ENCODE measurements at regions not wholly inside any gene's neighbourhood (a gene's known extent, or its start where the extent isn't known, plus 50 kb on each side); places are given as distances from the start of the nearest gene placed in this dataset.

DNA sequence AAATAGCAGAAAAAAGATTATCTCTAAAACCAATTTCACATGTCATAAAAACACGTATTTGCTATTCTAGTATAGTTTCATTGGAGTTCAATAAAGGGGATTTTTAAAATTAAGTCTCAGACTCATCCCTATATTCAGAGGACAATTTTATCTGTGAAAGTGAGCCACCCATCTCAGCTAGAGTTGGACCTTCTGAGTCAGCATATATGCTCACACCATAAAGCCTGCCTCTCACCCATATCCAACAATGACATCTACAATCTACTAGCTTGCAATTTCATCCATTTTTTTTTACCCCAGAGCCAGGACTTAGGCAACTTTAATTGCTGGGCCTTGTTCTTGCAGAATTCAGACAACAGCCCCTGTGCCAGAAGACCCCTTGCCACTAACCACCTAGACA lies 165.3 kb upstream of the DYNLRB2 start:
- Histone ChIP-seq H3K4me3 (ENCODE audit: low read depth, low read length) (no peak overlapping the region), H3K4me2 (ENCODE audit: low read length) (no peak overlapping the region), H3K9ac (ENCODE audit: low read length) (no peak overlapping the region), H3K79me2 (ENCODE audit: control insufficient read depth, insufficient read depth, low read length, poor library complexity) (no peaks in the 10 kb centered on the region), H3K79me1 (ENCODE audit: low read length) (no peaks in the 10 kb centered on the region), H2BK5ac (ENCODE audit: low read depth, low read length, poor library complexity) (no peak overlapping the region), H3K36me3 (ENCODE audit: control insufficient read depth in 1 of 2, insufficient read depth in 2 of 2, low read length in 2 of 2) (no peaks in the 10 kb centered on the region), H3K4me1 (ENCODE audit: control insufficient read depth in 1 of 2, insufficient read depth in 2 of 2, low read length in 2 of 2) (no peaks in the 10 kb centered on the region), H3K27me3 (ENCODE audit: insufficient read depth, low read length) (no peaks in the 10 kb centered on the region), H3K4ac (ENCODE audit: low read depth, low read length) (no peak overlapping the region), H3K14ac (ENCODE audit: low read length) (no peak overlapping the region), H3K27ac (ENCODE audit: low read depth, low read length) (no peak overlapping the region), H4K91ac (ENCODE audit: low read depth, low read length) (no peak overlapping the region), H2AK5ac (ENCODE audit: low read length) (no peak overlapping the region), H3K9me3 (ENCODE audit: insufficient read depth, low read depth, low read length) (no peaks in the 10 kb centered on the region), H2AFZ (ENCODE audit: insufficient read depth, low read length, poor library complexity) (no peak overlapping the region), H3K18ac (ENCODE audit: low read length) (no peak overlapping the region), H2BK120ac (ENCODE audit: insufficient read depth, low read length, poor library complexity) (no peak overlapping the region), H4K8ac (ENCODE audit: low read depth, low read length) (no peak overlapping the region), H4K12ac (ENCODE audit: low read depth, low read length) (no peak overlapping the region), H2BK12ac (ENCODE audit: low read length) (no peak overlapping the region), H3K23ac (ENCODE audit: low read length) (no peak overlapping the region)
- no CpG with 5 or more reads among the region's 1 CpG for WGBS (ENCODE audit: extremely low coverage, insufficient coverage, insufficient read length)
- no peak for DNase-seq

DNA sequence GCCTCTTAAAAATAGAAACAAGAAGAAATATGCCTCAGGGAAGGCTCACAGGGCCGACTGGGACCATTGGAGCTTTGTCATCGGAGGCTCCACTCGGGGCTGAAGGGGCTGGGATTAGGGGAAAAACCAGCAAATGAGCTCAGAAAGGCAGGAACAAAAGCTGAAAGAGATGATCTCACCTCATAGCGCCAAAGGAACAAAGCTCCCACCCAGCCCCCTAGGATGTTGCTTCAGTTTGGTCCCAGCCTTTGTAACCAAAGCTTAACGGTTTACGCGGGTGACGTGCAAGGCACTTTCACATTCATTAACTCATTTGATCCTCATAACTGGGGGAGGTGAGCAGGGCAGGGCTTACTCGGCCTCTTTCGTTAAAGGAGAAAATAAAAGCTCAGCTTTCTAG lies 168.5 kb upstream of the DYNLRB2 start:
- no peaks in the 10 kb centered on the region for H3K79me1 ChIP-seq (ENCODE audit: low read length)
- H3K18ac ChIP-seq (ENCODE audit: low read length), result no peak overlapping the region
- no peaks in the 10 kb centered on the region for H3K9me3 ChIP-seq (ENCODE audit: insufficient read depth, low read depth, low read length)
- H4K91ac ChIP-seq (ENCODE audit: low read depth, low read length), result no peak overlapping the region
- no peak overlapping the region for H3K9ac ChIP-seq (ENCODE audit: low read length)
- no peaks in the 10 kb centered on the region for H3K36me3 ChIP-seq (ENCODE audit: control insufficient read depth in 1 of 2, insufficient read depth in 2 of 2, low read length in 2 of 2)
- H2AFZ ChIP-seq (ENCODE audit: insufficient read depth, low read length, poor library complexity), result no peak overlapping the region
- no peak overlapping the region for H3K4ac ChIP-seq (ENCODE audit: low read depth, low read length)
- H3K23ac ChIP-seq (ENCODE audit: low read length), result no peak overlapping the region
- H3K4me3 ChIP-seq (ENCODE audit: low read depth, low read length), result no peak overlapping the region
- H4K8ac ChIP-seq (ENCODE audit: low read depth, low read length), result no peak overlapping the region
- no peak overlapping the region for H4K12ac ChIP-seq (ENCODE audit: low read depth, low read length)
- WGBS (ENCODE audit: extremely low coverage, insufficient coverage, insufficient read length), result no CpG with 5 or more reads among the region's 10 CpGs
- H3K14ac ChIP-seq (ENCODE audit: low read length), result no peak overlapping the region
- H3K4me1 ChIP-seq (ENCODE audit: control insufficient read depth in 1 of 2, insufficient read depth in 2 of 2, low read length in 2 of 2), result no peaks in the 10 kb centered on the region
- H3K4me2 ChIP-seq (ENCODE audit: low read length), result no peak overlapping the region
- H2BK120ac ChIP-seq (ENCODE audit: insufficient read depth, low read length, poor library complexity), result no peak overlapping the region
- no peaks in the 10 kb centered on the region for H3K79me2 ChIP-seq (ENCODE audit: control insufficient read depth, insufficient read depth, low read length, poor library complexity)
- DNase-seq, result no peak
- H2AK5ac ChIP-seq (ENCODE audit: low read length), result no peak overlapping the region
- no peak overlapping the region for H3K27ac ChIP-seq (ENCODE audit: low read depth, low read length)
- no peaks in the 10 kb centered on the region for H3K27me3 ChIP-seq (ENCODE audit: insufficient read depth, low read length)
- no peak overlapping the region for H2BK5ac ChIP-seq (ENCODE audit: low read depth, low read length, poor library complexity)
- no peak overlapping the region for H2BK12ac ChIP-seq (ENCODE audit: low read length)

DNA sequence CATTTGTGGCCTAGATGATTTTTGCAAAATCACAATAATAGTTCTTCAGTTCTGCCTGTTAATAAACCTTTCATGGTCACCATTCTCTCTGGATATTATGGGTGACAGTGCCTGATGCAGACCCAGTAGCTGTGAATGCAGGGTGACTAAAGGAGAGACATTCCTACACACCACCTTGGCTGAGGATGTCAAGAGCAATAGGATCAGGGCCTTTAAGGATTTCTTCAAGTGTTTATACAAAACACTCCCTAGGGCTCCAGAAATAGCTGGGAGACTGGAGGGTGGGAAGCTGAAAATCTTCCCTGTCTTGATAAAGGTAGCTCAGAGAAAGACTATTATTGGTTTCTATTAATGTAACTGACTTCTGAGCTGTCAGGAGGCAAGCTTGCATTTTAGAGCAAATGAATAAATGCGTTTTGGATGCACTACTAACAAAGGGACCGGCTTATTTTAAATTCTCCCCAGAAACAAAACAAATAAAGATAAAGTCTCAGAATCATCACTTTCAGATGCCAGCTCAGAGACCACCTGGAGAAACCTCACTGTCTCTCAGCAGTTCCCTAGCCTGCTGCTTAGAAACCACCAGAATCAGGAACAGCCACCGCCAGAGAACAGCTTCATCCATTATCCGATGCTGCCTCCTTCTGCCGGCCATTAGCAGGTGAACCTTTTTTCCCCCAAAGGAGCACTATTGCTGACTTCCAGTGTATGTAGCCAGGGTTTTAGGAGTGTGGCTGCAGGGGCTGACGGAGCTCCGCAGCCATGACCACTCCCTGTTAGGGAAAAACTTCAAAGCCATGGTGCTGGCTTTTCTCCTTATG lies 171.4 kb upstream of the DYNLRB2 start:
- no peaks in the 10 kb centered on the region for H3K9me3 ChIP-seq (ENCODE audit: insufficient read depth, low read depth, low read length)

DNA sequence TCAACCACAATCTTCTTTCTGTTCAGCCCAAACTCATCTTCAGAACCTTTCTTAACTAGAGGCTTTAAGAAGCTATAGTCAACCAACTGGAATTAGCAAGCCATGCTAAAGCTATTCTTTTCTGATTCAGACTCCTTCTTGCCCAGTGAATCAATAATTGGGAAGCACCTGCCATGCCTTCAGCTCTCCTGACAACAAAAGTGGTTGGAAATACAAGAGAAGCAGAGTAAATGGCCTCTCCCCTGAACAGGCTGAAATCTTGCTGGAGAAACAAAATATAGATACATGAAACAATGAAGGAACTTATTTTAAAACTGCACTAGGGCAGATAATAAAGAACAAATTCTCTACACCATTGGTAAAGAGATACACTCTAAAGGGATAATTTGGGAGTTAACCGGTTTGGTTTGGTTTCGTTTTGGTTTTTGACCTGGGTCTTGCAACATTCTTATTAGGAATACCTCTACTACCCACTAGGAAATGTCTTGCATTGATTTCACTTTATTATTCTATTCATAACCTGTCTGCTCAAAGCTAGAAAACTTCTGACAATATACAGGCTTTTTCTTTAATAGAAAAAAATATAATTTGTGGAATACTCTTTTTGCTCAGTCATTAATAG lies 173.6 kb upstream of the DYNLRB2 start:
- H2AK5ac ChIP-seq (ENCODE audit: low read length), result no peak overlapping the region
- H3K18ac ChIP-seq (ENCODE audit: low read length), result no peak overlapping the region
- no peak overlapping the region for H3K4ac ChIP-seq (ENCODE audit: low read depth, low read length)
- no peak overlapping the region for H2BK5ac ChIP-seq (ENCODE audit: low read depth, low read length, poor library complexity)
- no peak overlapping the region for H3K4me3 ChIP-seq (ENCODE audit: low read depth, low read length)
- H3K36me3 ChIP-seq (ENCODE audit: control insufficient read depth in 1 of 2, insufficient read depth in 2 of 2, low read length in 2 of 2), result no peaks in the 10 kb centered on the region
- H2BK12ac ChIP-seq (ENCODE audit: low read length), result no peak overlapping the region
- no peaks in the 10 kb centered on the region for H3K4me1 ChIP-seq (ENCODE audit: control insufficient read depth in 1 of 2, insufficient read depth in 2 of 2, low read length in 2 of 2)
- H3K79me1 ChIP-seq (ENCODE audit: low read length), result no peaks in the 10 kb centered on the region
- no peaks in the 10 kb centered on the region for H3K79me2 ChIP-seq (ENCODE audit: control insufficient read depth, insufficient read depth, low read length, poor library complexity)
- no peak overlapping the region for H4K12ac ChIP-seq (ENCODE audit: low read depth, low read length)
- no peak overlapping the region for H2BK120ac ChIP-seq (ENCODE audit: insufficient read depth, low read length, poor library complexity)
- no peak overlapping the region for H3K9ac ChIP-seq (ENCODE audit: low read length)
- H3K4me2 ChIP-seq (ENCODE audit: low read length), result no peak overlapping the region
- WGBS (ENCODE audit: extremely low coverage, insufficient coverage, insufficient read length), result no CpG with 5 or more reads among the region's 2 CpGs
- no peaks in the 10 kb centered on the region for H3K9me3 ChIP-seq (ENCODE audit: insufficient read depth, low read depth, low read length)
- H3K23ac ChIP-seq (ENCODE audit: low read length), result no peak overlapping the region
- H4K91ac ChIP-seq (ENCODE audit: low read depth, low read length), result no peak overlapping the region
- no peak for DNase-seq
- H4K8ac ChIP-seq (ENCODE audit: low read depth, low read length), result no peak overlapping the region
- H3K27ac ChIP-seq (ENCODE audit: low read depth, low read length), result no peak overlapping the region
- no peak overlapping the region for H3K14ac ChIP-seq (ENCODE audit: low read length)
- no peaks in the 10 kb centered on the region for H3K27me3 ChIP-seq (ENCODE audit: insufficient read depth, low read length)
- H2AFZ ChIP-seq (ENCODE audit: insufficient read depth, low read length, poor library complexity), result no peak overlapping the region

More for the DNA sequence above, 171.4 kb upstream of the DYNLRB2 start:
- Histone ChIP-seq H3K18ac (ENCODE audit: low read length) (no peak overlapping the region), H3K4ac (ENCODE audit: low read depth, low read length) (no peak overlapping the region), H2AFZ (ENCODE audit: insufficient read depth, low read length, poor library complexity) (no peak overlapping the region), H4K12ac (ENCODE audit: low read depth, low read length) (no peak overlapping the region), H3K4me1 (ENCODE audit: control insufficient read depth in 1 of 2, insufficient read depth in 2 of 2, low read length in 2 of 2) (no peaks in the 10 kb centered on the region), H3K4me3 (ENCODE audit: low read depth, low read length) (no peak overlapping the region), H3K14ac (ENCODE audit: low read length) (no peak overlapping the region), H3K79me1 (ENCODE audit: low read length) (no peaks in the 10 kb centered on the region), H3K27me3 (ENCODE audit: insufficient read depth, low read length) (no peaks in the 10 kb centered on the region), H3K27ac (ENCODE audit: low read depth, low read length) (no peak overlapping the region), H2BK12ac (ENCODE audit: low read length) (no peak overlapping the region), H4K91ac (ENCODE audit: low read depth, low read length) (no peak overlapping the region), H2BK5ac (ENCODE audit: low read depth, low read length, poor library complexity) (no peak overlapping the region), H3K4me2 (ENCODE audit: low read length) (no peak overlapping the region), H3K23ac (ENCODE audit: low read length) (no peak overlapping the region), H2AK5ac (ENCODE audit: low read length) (no peak overlapping the region), H4K8ac (ENCODE audit: low read depth, low read length) (no peak overlapping the region), H3K36me3 (ENCODE audit: control insufficient read depth in 1 of 2, insufficient read depth in 2 of 2, low read length in 2 of 2) (no peaks in the 10 kb centered on the region), H3K79me2 (ENCODE audit: control insufficient read depth, insufficient read depth, low read length, poor library complexity) (no peaks in the 10 kb centered on the region), H3K9ac (ENCODE audit: low read length) (no peak overlapping the region), H2BK120ac (ENCODE audit: insufficient read depth, low read length, poor library complexity) (no peak overlapping the region)
- WGBS (ENCODE audit: extremely low coverage, insufficient coverage, insufficient read length), result no CpG with 5 or more reads among the region's 7 CpGs
- DNase-seq, result peak; percentile 14 to 58

All from trophoblast cell (in vitro differentiated cells and primary cell).